ENCODE measurements at regions not wholly inside any gene's neighbourhood (a gene's known extent, or its start where the extent isn't known, plus 50 kb on each side); places are given as distances from the start of the nearest gene placed in this dataset.

DNA sequence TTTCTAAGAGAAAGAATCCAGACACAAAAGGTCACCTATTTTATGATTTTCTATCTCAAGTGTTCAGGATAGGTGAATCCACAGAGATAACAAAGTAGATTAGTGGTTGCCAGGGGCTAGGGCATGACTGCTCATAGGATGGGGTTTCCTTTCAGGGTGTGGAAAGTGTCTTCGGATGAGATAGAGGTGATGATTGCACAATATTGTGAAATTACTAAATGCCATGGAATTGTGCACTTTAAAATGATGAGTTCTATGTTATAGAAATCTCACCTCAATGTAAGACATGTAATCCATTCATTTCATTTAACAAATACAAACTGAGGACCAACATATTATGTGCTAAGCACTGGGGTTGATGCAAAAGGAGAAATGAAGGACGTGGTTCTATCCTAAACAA is 76.4 kb upstream of the GALNT17 start:
- Histone ChIP-seq H4K20me1 (replicated peaks; ENCODE audit: control insufficient read depth, extremely low read depth, insufficient read depth, low read length) (no peaks in the 10 kb centered on the region), H3K4me1 (ENCODE audit: control insufficient read depth, extremely low read depth, insufficient read depth, low read length) (no peaks in the 10 kb centered on the region), H3K4me3 (replicated peaks in 1 of 3; ENCODE audit: insufficient read depth in 1 of 3, low read depth in 1 of 3, low read length in 3 of 3) (no peak overlapping the region), H3K9me1 (replicated peaks; ENCODE audit: control insufficient read depth, extremely low read depth, insufficient read depth, low read length) (no peaks in the 10 kb centered on the region), H3K9me3 (replicated peaks; ENCODE audit: control insufficient read depth, insufficient read depth, low read length) (peaks cover 2% of the 10 kb centered on the region), H3K79me2 (ENCODE audit: control insufficient read depth, insufficient read depth, low read length) (no peaks in the 10 kb centered on the region), H3K27ac (ENCODE audit: insufficient read depth, low read depth, low read length) (no peak overlapping the region), H3K4me2 (ENCODE audit: insufficient read depth, low read length) (no peak overlapping the region), H2AFZ (ENCODE audit: low read depth, low read length) (no peak overlapping the region), H3K9ac (replicated peaks; ENCODE audit: extremely low read depth, insufficient read depth, low read length) (no peak overlapping the region), H3K27me3 (ENCODE audit: control insufficient read depth in 2 of 2, insufficient read depth in 2 of 2, low read length in 2 of 2) (no peaks in the 10 kb centered on the region), H3K36me3 (ENCODE audit: control insufficient read depth in 2 of 2, extremely low read depth in 1 of 2, insufficient read depth in 2 of 2, low read length in 2 of 2) (no peaks in the 10 kb centered on the region)
- BruUV-seq (replicated peaks) = no TSS peak
- ChIA-PET CTCF (no interaction called here), POLR2A (no interaction called here)
- DNase-seq (ENCODE audit: low read depth, low spot score) (no peak), FAIRE-seq (no peak)
- intact Hi-C loops (cut with micrococcal nuclease) (no loop called here), dilution Hi-C loops (cut with MboI; ENCODE audit: extremely low pct_ligation_motif_present, low sequenced_read_pairs) (no loop called here)
- TF ChIP-seq FOS (IDR thresholded peaks at IDR 0.05; ENCODE audit: borderline replicate concordance, insufficient read depth, low read length) (no peak), POLR2AphosphoS5 (IDR thresholded peaks at IDR 0.05; ENCODE audit: insufficient read depth, low read depth, low read length) (no peak), POLR2A (IDR thresholded peaks at IDR 0.05; ENCODE audit: low read depth, low read length) (no peak), GATA2 (IDR thresholded peaks at IDR 0.05; ENCODE audit: insufficient read depth, insufficient read length, low read depth, low read length) (no peak)

DNA sequence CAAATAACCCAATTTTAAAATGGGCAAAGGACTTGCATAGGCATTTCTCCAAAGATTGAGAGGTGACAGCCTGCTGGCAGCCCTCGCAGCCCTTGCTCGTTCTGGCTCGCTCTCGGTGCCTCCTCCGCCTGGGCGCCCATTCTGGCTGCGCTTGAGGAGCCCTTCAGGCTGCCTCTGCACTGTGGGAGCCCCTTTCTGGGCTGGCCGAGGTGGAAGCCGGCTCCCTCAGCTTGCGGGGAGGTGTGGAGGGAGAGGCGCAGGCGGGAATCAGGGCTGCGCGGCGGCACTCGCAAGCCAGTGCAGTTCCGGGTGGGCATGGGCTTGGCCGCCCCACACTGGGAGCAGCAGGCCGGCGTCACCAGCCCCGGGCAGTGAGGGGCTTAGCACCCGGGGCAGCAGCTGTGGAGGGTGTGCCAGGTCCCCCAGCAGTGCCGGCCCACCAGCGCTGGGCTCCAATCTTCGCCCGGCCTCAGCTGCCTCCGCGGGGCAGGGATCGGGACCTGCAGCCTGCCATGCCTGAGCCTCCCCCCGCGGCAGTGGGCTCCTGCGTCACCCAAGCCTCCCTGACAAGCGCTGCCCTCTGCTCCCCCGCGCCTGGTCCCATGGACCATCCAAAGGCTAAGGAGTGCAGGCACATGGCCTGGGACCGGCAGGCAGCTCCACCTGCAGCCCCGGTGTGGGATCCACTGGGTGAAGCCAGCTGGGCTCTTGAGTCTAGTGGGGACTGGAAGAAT is 54.0 kb upstream of the GALNT17 start:
- TF ChIP-seq, protein P1, sequence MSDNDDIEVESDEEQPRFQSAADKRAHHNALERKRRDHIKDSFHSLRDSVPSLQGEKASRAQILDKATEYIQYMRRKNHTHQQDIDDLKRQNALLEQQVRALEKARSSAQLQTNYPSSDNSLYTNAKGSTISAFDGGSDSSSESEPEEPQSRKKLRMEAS (IDR thresholded peaks at IDR 0.05; ENCODE audit: insufficient read depth, insufficient read length) = no peak
- TF ChIP-seq GATA2 (IDR thresholded peaks at IDR 0.05; ENCODE audit: insufficient read depth, insufficient read length, low read depth, low read length) (no peak), POLR2A (IDR thresholded peaks at IDR 0.05; ENCODE audit: low read depth, low read length) (no peak), POLR2AphosphoS5 (IDR thresholded peaks at IDR 0.05; ENCODE audit: insufficient read depth, low read depth, low read length) (no peak), MYC (IDR thresholded peaks at IDR 0.05; ENCODE audit: low read depth, low read length) (no peak), JUN (IDR thresholded peaks at IDR 0.05; ENCODE audit: borderline replicate concordance, insufficient read depth, insufficient read length, low read depth) (no peak), EZH2 (IDR thresholded peaks at IDR 0.05; ENCODE audit: borderline replicate concordance, low read depth, low read length, severe bottlenecking) (no peak), FOS (IDR thresholded peaks at IDR 0.05; ENCODE audit: borderline replicate concordance, insufficient read depth, low read length) (no peak)
- TF ChIP-seq, protein P2, sequence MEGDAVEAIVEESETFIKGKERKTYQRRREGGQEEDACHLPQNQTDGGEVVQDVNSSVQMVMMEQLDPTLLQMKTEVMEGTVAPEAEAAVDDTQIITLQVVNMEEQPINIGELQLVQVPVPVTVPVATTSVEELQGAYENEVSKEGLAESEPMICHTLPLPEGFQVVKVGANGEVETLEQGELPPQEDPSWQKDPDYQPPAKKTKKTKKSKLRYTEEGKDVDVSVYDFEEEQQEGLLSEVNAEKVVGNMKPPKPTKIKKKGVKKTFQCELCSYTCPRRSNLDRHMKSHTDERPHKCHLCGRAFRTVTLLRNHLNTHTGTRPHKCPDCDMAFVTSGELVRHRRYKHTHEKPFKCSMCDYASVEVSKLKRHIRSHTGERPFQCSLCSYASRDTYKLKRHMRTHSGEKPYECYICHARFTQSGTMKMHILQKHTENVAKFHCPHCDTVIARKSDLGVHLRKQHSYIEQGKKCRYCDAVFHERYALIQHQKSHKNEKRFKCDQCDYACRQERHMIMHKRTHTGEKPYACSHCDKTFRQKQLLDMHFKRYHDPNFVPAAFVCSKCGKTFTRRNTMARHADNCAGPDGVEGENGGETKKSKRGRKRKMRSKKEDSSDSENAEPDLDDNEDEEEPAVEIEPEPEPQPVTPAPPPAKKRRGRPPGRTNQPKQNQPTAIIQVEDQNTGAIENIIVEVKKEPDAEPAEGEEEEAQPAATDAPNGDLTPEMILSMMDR (IDR thresholded peaks at IDR 0.05; ENCODE audit: extremely low read depth in 1 of 2, insufficient read depth in 1 of 2, low read depth in 1 of 2, low read length in 2 of 2) = no peak
- Histone ChIP-seq H4K20me1 (replicated peaks; ENCODE audit: control insufficient read depth, extremely low read depth, insufficient read depth, low read length) (no peaks in the 10 kb centered on the region), H3K9me1 (replicated peaks; ENCODE audit: control insufficient read depth, extremely low read depth, insufficient read depth, low read length) (no peaks in the 10 kb centered on the region), H3K79me2 (ENCODE audit: control insufficient read depth, insufficient read depth, low read length) (no peaks in the 10 kb centered on the region), H3K27me3 (ENCODE audit: control insufficient read depth in 2 of 2, insufficient read depth in 2 of 2, low read length in 2 of 2) (no peaks in the 10 kb centered on the region), H3K4me2 (ENCODE audit: insufficient read depth, low read length) (no peak overlapping the region), H3K36me3 (ENCODE audit: control insufficient read depth in 2 of 2, extremely low read depth in 1 of 2, insufficient read depth in 2 of 2, low read length in 2 of 2) (no peaks in the 10 kb centered on the region), H2AFZ (ENCODE audit: low read depth, low read length) (no peak overlapping the region), H3K9me3 (replicated peaks; ENCODE audit: control insufficient read depth, insufficient read depth, low read length) (peaks cover 2% of the 10 kb centered on the region), H3K4me1 (ENCODE audit: control insufficient read depth, extremely low read depth, insufficient read depth, low read length) (no peaks in the 10 kb centered on the region), H3K4me3 (replicated peaks in 1 of 3; ENCODE audit: insufficient read depth in 1 of 3, low read depth in 1 of 3, low read length in 3 of 3) (no peak overlapping the region), H3K27ac (ENCODE audit: insufficient read depth, low read depth, low read length) (no peak overlapping the region), H3K9ac (replicated peaks; ENCODE audit: extremely low read depth, insufficient read depth, low read length) (no peak overlapping the region)
- POLR2A ChIA-PET = no interaction called here
- DNase-seq (ENCODE audit: low read depth, low spot score) (no peak), FAIRE-seq (no peak)
- CTCF ChIA-PET = no interaction called here
- intact Hi-C loops (cut with micrococcal nuclease) (no loop called here), dilution Hi-C loops (cut with MboI; ENCODE audit: extremely low pct_ligation_motif_present, low sequenced_read_pairs) (no loop called here)
- BruUV-seq (replicated peaks) = no TSS peak
